ENCODE measurements at regions not wholly inside any gene's neighbourhood (a gene's known extent, or its start where the extent isn't known, plus 50 kb on each side); places are given as distances from the start of the nearest gene placed in this dataset.

GRCh38 chrX:13168269-13168668, 123.8 kb upstream of the FAM9C start:
- TF ChIP-seq SMC3 (IDR thresholded peaks at IDR 0.05; ENCODE audit: low read depth, low read length), result no peak
- TF ChIP-seq, protein P1, sequence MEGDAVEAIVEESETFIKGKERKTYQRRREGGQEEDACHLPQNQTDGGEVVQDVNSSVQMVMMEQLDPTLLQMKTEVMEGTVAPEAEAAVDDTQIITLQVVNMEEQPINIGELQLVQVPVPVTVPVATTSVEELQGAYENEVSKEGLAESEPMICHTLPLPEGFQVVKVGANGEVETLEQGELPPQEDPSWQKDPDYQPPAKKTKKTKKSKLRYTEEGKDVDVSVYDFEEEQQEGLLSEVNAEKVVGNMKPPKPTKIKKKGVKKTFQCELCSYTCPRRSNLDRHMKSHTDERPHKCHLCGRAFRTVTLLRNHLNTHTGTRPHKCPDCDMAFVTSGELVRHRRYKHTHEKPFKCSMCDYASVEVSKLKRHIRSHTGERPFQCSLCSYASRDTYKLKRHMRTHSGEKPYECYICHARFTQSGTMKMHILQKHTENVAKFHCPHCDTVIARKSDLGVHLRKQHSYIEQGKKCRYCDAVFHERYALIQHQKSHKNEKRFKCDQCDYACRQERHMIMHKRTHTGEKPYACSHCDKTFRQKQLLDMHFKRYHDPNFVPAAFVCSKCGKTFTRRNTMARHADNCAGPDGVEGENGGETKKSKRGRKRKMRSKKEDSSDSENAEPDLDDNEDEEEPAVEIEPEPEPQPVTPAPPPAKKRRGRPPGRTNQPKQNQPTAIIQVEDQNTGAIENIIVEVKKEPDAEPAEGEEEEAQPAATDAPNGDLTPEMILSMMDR (conservative IDR thresholded peaks at IDR 0.05; ENCODE audit: low read depth, low read length), result no peak
- TF ChIP-seq, protein P2, sequence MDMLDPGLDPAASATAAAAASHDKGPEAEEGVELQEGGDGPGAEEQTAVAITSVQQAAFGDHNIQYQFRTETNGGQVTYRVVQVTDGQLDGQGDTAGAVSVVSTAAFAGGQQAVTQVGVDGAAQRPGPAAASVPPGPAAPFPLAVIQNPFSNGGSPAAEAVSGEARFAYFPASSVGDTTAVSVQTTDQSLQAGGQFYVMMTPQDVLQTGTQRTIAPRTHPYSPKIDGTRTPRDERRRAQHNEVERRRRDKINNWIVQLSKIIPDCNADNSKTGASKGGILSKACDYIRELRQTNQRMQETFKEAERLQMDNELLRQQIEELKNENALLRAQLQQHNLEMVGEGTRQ (IDR thresholded peaks at IDR 0.05; ENCODE audit: low read depth, low read length), result no peak
- no peak for TF ChIP-seq RFX5 (IDR thresholded peaks at IDR 0.05; ENCODE audit: low read depth, low read length)
